ENCODE measurements at regions not wholly inside any gene's neighbourhood (a gene's known extent, or its start where the extent isn't known, plus 50 kb on each side); places are given as distances from the start of the nearest gene placed in this dataset.
A peak's percentile ranks its signal among the peaks of the same experiment; 100 is the strongest.

DNA sequence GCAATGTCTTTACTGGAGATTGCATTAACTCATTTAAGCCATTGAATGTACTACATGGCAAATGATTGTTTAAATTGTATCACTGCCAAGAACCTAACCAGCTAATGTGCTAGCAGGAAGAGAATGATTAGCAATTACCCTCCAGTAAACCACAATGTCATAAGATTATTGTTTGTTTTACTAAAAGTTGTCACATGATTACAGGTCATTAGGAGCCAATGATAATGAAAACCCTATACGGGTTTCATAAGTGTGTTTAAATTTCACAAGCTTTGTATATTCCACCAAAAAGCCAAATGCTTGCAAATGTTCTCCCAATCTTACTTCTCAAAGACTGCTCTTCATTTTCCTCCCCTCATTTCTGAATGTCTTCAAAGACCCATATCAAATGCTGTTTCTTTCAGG lies 76.5 kb upstream of the PPP1R3C start:
- no peak overlapping the region for H2AK9ac ChIP-seq (replicated peaks; ENCODE audit: low read depth, low read length, poor library complexity)
- no peak for TF ChIP-seq MAZ (IDR thresholded peaks at IDR 0.05; ENCODE audit: borderline replicate concordance, low read depth, low read length)
- TF ChIP-seq, protein P1, sequence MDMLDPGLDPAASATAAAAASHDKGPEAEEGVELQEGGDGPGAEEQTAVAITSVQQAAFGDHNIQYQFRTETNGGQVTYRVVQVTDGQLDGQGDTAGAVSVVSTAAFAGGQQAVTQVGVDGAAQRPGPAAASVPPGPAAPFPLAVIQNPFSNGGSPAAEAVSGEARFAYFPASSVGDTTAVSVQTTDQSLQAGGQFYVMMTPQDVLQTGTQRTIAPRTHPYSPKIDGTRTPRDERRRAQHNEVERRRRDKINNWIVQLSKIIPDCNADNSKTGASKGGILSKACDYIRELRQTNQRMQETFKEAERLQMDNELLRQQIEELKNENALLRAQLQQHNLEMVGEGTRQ (IDR thresholded peaks at IDR 0.05; ENCODE audit: low read depth, low read length) = no peak
- TF ChIP-seq SMC3 (IDR thresholded peaks at IDR 0.05; ENCODE audit: low read depth, low read length) = no peak
- TF ChIP-seq NFE2L2 (IDR thresholded peaks at IDR 0.05; ENCODE audit: low read depth, low read length) = no peak
- no peak for TF ChIP-seq RFX5 (IDR thresholded peaks at IDR 0.05; ENCODE audit: low read depth, low read length)
- TF ChIP-seq FOS (IDR thresholded peaks at IDR 0.05; ENCODE audit: low read depth, low read length) = no peak
- TF ChIP-seq RCOR1 (IDR thresholded peaks at IDR 0.05; ENCODE audit: insufficient replicate concordance, low read length) = no peak
- TF ChIP-seq BHLHE40 (IDR thresholded peaks at IDR 0.05; ENCODE audit: low read depth, low read length) = no peak
- TF ChIP-seq POLR2A (IDR thresholded peaks at IDR 0.05; ENCODE audit: low read depth, low read length) = no peak
- no peak for TF ChIP-seq MAFK (IDR thresholded peaks at IDR 0.05; ENCODE audit: low read depth, low read length)
- TF ChIP-seq RAD21 (IDR thresholded peaks at IDR 0.05; ENCODE audit: low read length) = no peak
- no peak for TF ChIP-seq MXI1 (IDR thresholded peaks at IDR 0.05; ENCODE audit: borderline replicate concordance, low read depth, low read length)
- TF ChIP-seq, protein P2, sequence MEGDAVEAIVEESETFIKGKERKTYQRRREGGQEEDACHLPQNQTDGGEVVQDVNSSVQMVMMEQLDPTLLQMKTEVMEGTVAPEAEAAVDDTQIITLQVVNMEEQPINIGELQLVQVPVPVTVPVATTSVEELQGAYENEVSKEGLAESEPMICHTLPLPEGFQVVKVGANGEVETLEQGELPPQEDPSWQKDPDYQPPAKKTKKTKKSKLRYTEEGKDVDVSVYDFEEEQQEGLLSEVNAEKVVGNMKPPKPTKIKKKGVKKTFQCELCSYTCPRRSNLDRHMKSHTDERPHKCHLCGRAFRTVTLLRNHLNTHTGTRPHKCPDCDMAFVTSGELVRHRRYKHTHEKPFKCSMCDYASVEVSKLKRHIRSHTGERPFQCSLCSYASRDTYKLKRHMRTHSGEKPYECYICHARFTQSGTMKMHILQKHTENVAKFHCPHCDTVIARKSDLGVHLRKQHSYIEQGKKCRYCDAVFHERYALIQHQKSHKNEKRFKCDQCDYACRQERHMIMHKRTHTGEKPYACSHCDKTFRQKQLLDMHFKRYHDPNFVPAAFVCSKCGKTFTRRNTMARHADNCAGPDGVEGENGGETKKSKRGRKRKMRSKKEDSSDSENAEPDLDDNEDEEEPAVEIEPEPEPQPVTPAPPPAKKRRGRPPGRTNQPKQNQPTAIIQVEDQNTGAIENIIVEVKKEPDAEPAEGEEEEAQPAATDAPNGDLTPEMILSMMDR (conservative IDR thresholded peaks at IDR 0.05; ENCODE audit: low read depth, low read length) = no peak
- no peak for TF ChIP-seq CEBPB (IDR thresholded peaks at IDR 0.05; ENCODE audit: low read depth, low read length)
- no peak for TF ChIP-seq CHD1 (IDR thresholded peaks at IDR 0.05; ENCODE audit: low read depth, low read length)
- TF ChIP-seq, protein P3, sequence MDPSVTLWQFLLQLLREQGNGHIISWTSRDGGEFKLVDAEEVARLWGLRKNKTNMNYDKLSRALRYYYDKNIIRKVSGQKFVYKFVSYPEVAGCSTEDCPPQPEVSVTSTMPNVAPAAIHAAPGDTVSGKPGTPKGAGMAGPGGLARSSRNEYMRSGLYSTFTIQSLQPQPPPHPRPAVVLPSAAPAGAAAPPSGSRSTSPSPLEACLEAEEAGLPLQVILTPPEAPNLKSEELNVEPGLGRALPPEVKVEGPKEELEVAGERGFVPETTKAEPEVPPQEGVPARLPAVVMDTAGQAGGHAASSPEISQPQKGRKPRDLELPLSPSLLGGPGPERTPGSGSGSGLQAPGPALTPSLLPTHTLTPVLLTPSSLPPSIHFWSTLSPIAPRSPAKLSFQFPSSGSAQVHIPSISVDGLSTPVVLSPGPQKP (IDR thresholded peaks at IDR 0.05; ENCODE audit: borderline replicate concordance, low read depth, low read length) = no peak
- no TSS peak for BruUV-seq (replicated peaks)
- peak overlapping the region; percentile 74; the same call in 1 of the 2 replicates for H4K5ac ChIP-seq (ENCODE audit: low read depth, low read length)
- no peaks in the 10 kb centered on the region for H3K79me1 ChIP-seq (ENCODE audit: low read depth in 1 of 2, low read length in 2 of 2)
- H3K27me3 ChIP-seq (ENCODE audit: control insufficient read depth, insufficient read depth, low read length) = peaks cover 8% of the 10 kb centered on the region
- no peak overlapping the region for H4K8ac ChIP-seq (ENCODE audit: low read depth in 2 of 2, low read length in 2 of 2)
- H3K9me1 ChIP-seq (ENCODE audit: insufficient read depth, low read length) = no peaks in the 10 kb centered on the region
- H3K14ac ChIP-seq (replicated peaks; ENCODE audit: low read depth, low read length) = no peak overlapping the region
- no peaks in the 10 kb centered on the region for H3K9me3 ChIP-seq (ENCODE audit: control insufficient read depth, insufficient read depth, low read length)
- no peak overlapping the region for H2AK5ac ChIP-seq (ENCODE audit: low read depth, low read length)
- H4K91ac ChIP-seq (ENCODE audit: insufficient read depth, low read depth, low read length) = no peak overlapping the region
- ATAC-seq (ENCODE audit: low read depth) (peak; percentile 63), DNase-seq (peak; percentile 57)
- WGBS, 2 experiments (ENCODE audit: extremely low coverage in 2 of 2, insufficient read length in 1 of 2) = no CpG with 5 or more reads among the region's 1 CpG
- no peak overlapping the region for H2BK5ac ChIP-seq (ENCODE audit: low read depth, low read length, poor library complexity, severe bottlenecking)
- dilution Hi-C loops (cut with HindIII; ENCODE audit: low sequenced_read_pairs, unreplicated experiment) (no loop called here), intact Hi-C loops (cut with micrococcal nuclease) (no loop called here), in situ Hi-C loops (cut with MboI; ENCODE audit: low sequenced_read_pairs) (no loop called here)
- H3K36me3 ChIP-seq (ENCODE audit: control insufficient read depth, insufficient read depth, low read length) = no peaks in the 10 kb centered on the region
- peak overlapping the region; percentile 86 for H3K18ac ChIP-seq (ENCODE audit: low read depth, low read length)
- no peak overlapping the region for H3K9ac ChIP-seq (ENCODE audit: low read depth, low read length)
- no peak overlapping the region for H2BK120ac ChIP-seq (ENCODE audit: low read depth, low read length)
- no peak overlapping the region for H2BK20ac ChIP-seq (ENCODE audit: low read depth, low read length)
- H3K4ac ChIP-seq (ENCODE audit: low read depth, low read length) = no peak overlapping the region
- H3K56ac ChIP-seq (ENCODE audit: extremely low read depth, insufficient read depth, low read length) = no peak overlapping the region
- no peak overlapping the region for H2AFZ ChIP-seq (replicated peaks; ENCODE audit: low read length, poor library complexity)
- no peaks in the 10 kb centered on the region for H4K20me1 ChIP-seq (ENCODE audit: insufficient read depth, low read length)
- H3K4me2 ChIP-seq (ENCODE audit: low read depth, low read length) = peak overlapping the region; percentile 65
- H3K23ac ChIP-seq (ENCODE audit: low read depth, low read length) = no peak overlapping the region
- H3K4me1 ChIP-seq (ENCODE audit: control insufficient read depth, insufficient read depth, low read length) = peaks cover 4% of the 10 kb centered on the region; the same call in 1 of the 2 replicates
- CTCF ChIA-PET = no interaction called here
- H2BK15ac ChIP-seq (ENCODE audit: low read depth, low read length) = no peak overlapping the region
- POLR2A ChIA-PET (ENCODE audit: unreplicated experiment) = no interaction called here
- no peak overlapping the region for H3K4me3 ChIP-seq (ENCODE audit: insufficient read depth, low read depth, low read length)
- peak overlapping the region; percentile 85; the same call in 1 of the 2 replicates for H3K27ac ChIP-seq (ENCODE audit: insufficient read depth, low read length)

All from IMR-90 (cell line).